SK-N-SH treated with all-trans-retinoic acid at 6 μM for 48 hours (cell line): ENCODE measurements at regions not wholly inside any gene's neighbourhood (a gene's known extent, or its start where the extent isn't known, plus 50 kb on each side); places are given as distances from the start of the nearest gene placed in this dataset.

ENCODE experiments used
- ATAC-seq: fragments of 200-7000 bp; cut with Tn5 transposase; 3 replicates; pipeline ENCODE4 v1.9.1; 2020; ENCODE audit warnings: mild to moderate bottlenecking, moderate library complexity
- ARNTL ChIP-seq: fragments of 450-650 bp; formaldehyde crosslinking; IDR thresholded peaks from 2 replicates; pipeline ENCODE4 v1.5.0; 2020; ENCODE audit warnings: low read depth, mild to moderate bottlenecking, moderate library complexity, borderline replicate concordance
- BACH2 ChIP-seq: fragments of 250-450 bp; sonication (Bioruptor Pico); IDR thresholded peaks from 2 replicates; pipeline ENCODE4 v1.9.0; 2021; ENCODE audit warnings: mild to moderate bottlenecking, borderline replicate concordance
- CSDC2 ChIP-seq: fragments of 250-450 bp; sonication (Bioruptor Pico); IDR thresholded peaks from 2 replicates; pipeline ENCODE4 v1.5.0; 2020; ENCODE audit warnings: mild to moderate bottlenecking, moderate library complexity
- GLIS3 ChIP-seq: fragments of 250-450 bp; sonication (Bioruptor Pico); IDR thresholded peaks from 2 replicates; pipeline ENCODE4 v1.5.0; 2020; ENCODE audit warnings: mild to moderate bottlenecking, moderate library complexity
- ISL1 ChIP-seq: fragments of 250-450 bp; sonication (Bioruptor Pico); IDR thresholded peaks from 2 replicates; pipeline ENCODE4 v2.1.2; 2022; ENCODE audit warnings: mild to moderate bottlenecking, moderate library complexity
- OSR1 ChIP-seq: fragments of 250-450 bp; sonication (Bioruptor Pico); IDR thresholded peaks from 2 replicates; pipeline ENCODE4 v1.8.0; 2022; ENCODE audit warnings: moderate library complexity, mild to moderate bottlenecking, inconsistent platforms
- PATZ1 ChIP-seq: fragments of 250-450 bp; sonication (Bioruptor Pico); IDR thresholded peaks from 2 replicates; pipeline ENCODE4 v1.8.0; 2020; ENCODE audit warnings: mild to moderate bottlenecking, moderate library complexity, borderline replicate concordance
- PPARA ChIP-seq: fragments of 250-450 bp; sonication (Bioruptor Pico); IDR thresholded peaks from 2 replicates; pipeline ENCODE4 v1.5.0; 2020; ENCODE audit warnings: mild to moderate bottlenecking, borderline replicate concordance
- SNAI2 ChIP-seq: fragments of 250-450 bp; sonication (Bioruptor Pico); IDR thresholded peaks from 2 replicates; pipeline ENCODE4 v1.5.0; 2020; ENCODE audit warnings: mild to moderate bottlenecking, moderate library complexity
- TCF4 ChIP-seq: fragments of 250-450 bp; sonication (Bioruptor Pico); IDR thresholded peaks from 2 replicates; pipeline ENCODE4 v1.8.0; 2021; ENCODE audit warnings: mild to moderate bottlenecking, moderate library complexity, borderline replicate concordance
- TOX ChIP-seq: fragments of 250-450 bp; sonication (Bioruptor Pico); IDR thresholded peaks from 2 replicates; pipeline ENCODE4 v1.8.0; 2021; ENCODE audit warnings: mild to moderate bottlenecking, moderate library complexity, borderline replicate concordance
- TSHZ2 ChIP-seq: fragments of 250-450 bp; sonication (Bioruptor Pico); IDR thresholded peaks from 2 replicates; pipeline ENCODE4 v1.5.0; 2020; ENCODE audit warnings: mild to moderate bottlenecking, moderate library complexity
- ZFP30 ChIP-seq: fragments of 450-650 bp; formaldehyde crosslinking; IDR thresholded peaks from 2 replicates; pipeline ENCODE4 v1.5.0; 2022; ENCODE audit warnings: mild to moderate bottlenecking, moderate library complexity
- ZNF565 ChIP-seq: fragments of 450-650 bp; formaldehyde crosslinking; conservative IDR thresholded peaks from 2 replicates; pipeline ENCODE4 v1.5.0; 2020; ENCODE audit warnings: low read depth, mild to moderate bottlenecking, moderate library complexity
- ZNF70 ChIP-seq: fragments of 450-650 bp; formaldehyde crosslinking; IDR thresholded peaks from 2 replicates; pipeline ENCODE4 v1.5.0; 2020; ENCODE audit warnings: mild to moderate bottlenecking, moderate library complexity
- ZNF8 ChIP-seq: fragments of 450-650 bp; formaldehyde crosslinking; IDR thresholded peaks from 2 replicates; pipeline ENCODE4 v1.5.0; 2020; ENCODE audit warnings: mild to moderate bottlenecking, moderate library complexity
- TF ChIP-seq, protein P1 (sequence below): fragments of 250-450 bp; sonication (Bioruptor Pico); IDR thresholded peaks from 2 replicates; pipeline ENCODE4 v1.8.0; 2021; ENCODE audit warnings: low read depth, mild to moderate bottlenecking, moderate library complexity, borderline replicate concordance

- no peak for ATAC-seq
- TF ChIP-seq ARNTL (CRISPR knock-in tag) = no peak
- no peak for TF ChIP-seq ZNF70 (CRISPR knock-in tag)
- TF ChIP-seq ZFP30 (CRISPR knock-in tag) = no peak
- TF ChIP-seq ZNF8 (CRISPR knock-in tag) = no peak
- no peak for TF ChIP-seq TSHZ2 (CRISPR knock-in tag)
- TF ChIP-seq PATZ1 (CRISPR knock-in tag) = no peak
- no peak for TF ChIP-seq CSDC2 (CRISPR knock-in tag)
Observed at GRCh38 chr4:14284578-14284977, 657.1 kb upstream of the BOD1L1 start.

DNA sequence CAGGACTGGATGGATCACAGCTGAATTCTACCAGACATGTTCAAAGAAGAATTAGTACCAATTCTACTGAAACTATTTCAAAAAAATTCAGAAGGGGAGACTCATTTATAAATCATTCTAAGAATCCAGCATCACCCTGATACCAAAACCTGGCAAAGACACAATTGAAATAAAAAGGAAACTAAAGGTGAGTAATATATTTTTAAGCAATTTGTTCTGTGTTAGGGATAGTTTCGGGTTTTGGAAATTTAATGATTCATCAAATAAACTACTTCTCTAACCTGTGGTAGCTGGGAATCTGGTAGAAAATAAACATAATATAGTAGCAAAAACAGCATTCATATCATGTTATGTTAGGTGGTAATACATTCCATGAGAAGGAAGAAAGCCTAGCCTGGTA, 662.2 kb upstream of the BOD1L1 start:
- no peak for ATAC-seq
- TF ChIP-seq PPARA (CRISPR knock-in tag) (no peak), ZNF565 (CRISPR knock-in tag) (no peak), GLIS3 (CRISPR knock-in tag) (no peak), TSHZ2 (CRISPR knock-in tag) (no peak), SNAI2 (no peak), ZNF70 (CRISPR knock-in tag) (no peak), BACH2 (CRISPR knock-in tag) (no peak), ARNTL (CRISPR knock-in tag) (no peak)
- TF ChIP-seq, protein P1, sequence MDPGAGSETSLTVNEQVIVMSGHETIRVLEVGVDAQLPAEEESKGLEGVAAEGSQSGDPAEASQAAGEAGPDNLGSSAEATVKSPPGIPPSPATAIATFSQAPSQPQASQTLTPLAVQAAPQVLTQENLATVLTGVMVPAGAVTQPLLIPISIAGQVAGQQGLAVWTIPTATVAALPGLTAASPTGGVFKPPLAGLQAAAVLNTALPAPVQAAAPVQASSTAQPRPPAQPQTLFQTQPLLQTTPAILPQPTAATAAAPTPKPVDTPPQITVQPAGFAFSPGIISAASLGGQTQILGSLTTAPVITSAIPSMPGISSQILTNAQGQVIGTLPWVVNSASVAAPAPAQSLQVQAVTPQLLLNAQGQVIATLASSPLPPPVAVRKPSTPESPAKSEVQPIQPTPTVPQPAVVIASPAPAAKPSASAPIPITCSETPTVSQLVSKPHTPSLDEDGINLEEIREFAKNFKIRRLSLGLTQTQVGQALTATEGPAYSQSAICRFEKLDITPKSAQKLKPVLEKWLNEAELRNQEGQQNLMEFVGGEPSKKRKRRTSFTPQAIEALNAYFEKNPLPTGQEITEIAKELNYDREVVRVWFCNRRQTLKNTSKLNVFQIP (CRISPR knock-in tag) = no peak

GRCh38 chr4:14293582-14293981, 666.1 kb upstream of the BOD1L1 start:
- no peak for TF ChIP-seq TOX
- TF ChIP-seq TCF4 (CRISPR knock-in tag) = no peak
- no peak for TF ChIP-seq ISL1
- TF ChIP-seq, protein P1 (CRISPR knock-in tag) = no peak
- TF ChIP-seq ARNTL (CRISPR knock-in tag) = no peak
- no peak for TF ChIP-seq CSDC2 (CRISPR knock-in tag)
- ATAC-seq = no peak

DNA sequence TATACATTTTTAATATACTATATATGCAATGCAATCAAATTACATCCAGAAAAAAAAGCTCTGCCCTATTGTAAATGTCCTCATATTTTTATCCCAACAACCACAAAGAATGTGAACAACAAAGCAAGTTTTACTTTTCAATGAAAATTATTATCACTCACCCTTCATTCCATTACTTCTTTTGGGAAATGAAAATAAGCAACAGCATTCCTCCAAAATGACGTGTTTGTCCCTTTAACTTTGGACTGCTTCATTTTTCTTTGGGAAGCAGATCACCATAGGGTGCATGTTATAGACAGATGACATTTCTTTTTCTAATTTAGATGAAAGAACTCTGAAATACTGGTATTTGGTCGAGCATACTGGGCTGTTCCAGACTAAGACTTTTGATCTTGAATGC, 667.1 kb upstream of the BOD1L1 start:
- ATAC-seq = no peak
- no peak for TF ChIP-seq OSR1
- TF ChIP-seq ARNTL (CRISPR knock-in tag) = no peak
- no peak for TF ChIP-seq TSHZ2 (CRISPR knock-in tag)
- TF ChIP-seq ZNF70 (CRISPR knock-in tag) = no peak
- TF ChIP-seq PATZ1 (CRISPR knock-in tag) = no peak
- TF ChIP-seq, protein P1 (CRISPR knock-in tag) = no peak
